ENCODE measurements at regions not wholly inside any gene's neighbourhood (a gene's known extent, or its start where the extent isn't known, plus 50 kb on each side); places are given as distances from the start of the nearest gene placed in this dataset.

DNA sequence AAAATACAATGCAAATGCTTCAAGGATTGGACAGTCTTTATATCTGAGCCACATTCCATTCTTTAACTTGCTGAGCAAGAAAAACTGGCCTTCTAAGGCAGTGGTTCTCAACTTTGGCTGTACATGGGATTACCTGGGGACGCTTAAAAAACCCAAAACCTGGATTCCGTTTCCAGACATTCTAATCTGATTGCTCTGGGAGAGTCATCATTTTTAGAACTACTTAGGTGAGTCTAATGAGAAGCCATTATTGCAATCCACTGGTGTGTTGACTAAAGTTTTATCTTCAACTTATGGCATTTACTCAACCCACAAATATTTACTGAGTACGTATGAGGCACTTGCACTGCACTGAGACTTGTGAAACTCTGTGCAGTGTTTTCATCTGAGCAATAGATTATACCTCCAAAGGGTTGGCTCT, 195.7 kb upstream of the ATP11B start:
- no peak for DNase-seq
- ChIA-PET POLR2A (no interaction called here), CTCF (no interaction called here)
- no peak overlapping the region for H3K4me3 ChIP-seq (ENCODE audit: low read length)
- no peak overlapping the region for H3K27ac ChIP-seq (ENCODE audit: low read depth, low read length)
- H3K9me3 ChIP-seq (ENCODE audit: control insufficient read depth in 2 of 3, low read length in 3 of 3), result no peaks in the 10 kb centered on the region
- H3K4me1 Mint-ChIP-seq, result no peaks in the 10 kb centered on the region
- no peaks in the 10 kb centered on the region for H3K4me1 ChIP-seq (ENCODE audit: control insufficient read depth in 2 of 2, insufficient read depth in 2 of 2, low read length in 2 of 2)
- no peak overlapping the region for H3K27ac Mint-ChIP-seq
- intact Hi-C loops (cut with micrococcal nuclease), result no loop called here
- H3K9me3 Mint-ChIP-seq, result no peaks in the 10 kb centered on the region
- H3K36me3 ChIP-seq (ENCODE audit: control insufficient read depth in 2 of 3, insufficient read depth in 3 of 3, low read length in 3 of 3), result no peaks in the 10 kb centered on the region
- H3K27me3 Mint-ChIP-seq, result peaks cover 0 to 30% (median 8%) of the 10 kb centered on the region in 5 donors
- no peak for ATAC-seq
- no peaks in the 10 kb centered on the region for H3K27me3 ChIP-seq (ENCODE audit: control insufficient read depth in 2 of 2, insufficient read depth in 2 of 2, low read length in 2 of 2)
- H3K36me3 Mint-ChIP-seq, result no peaks in the 10 kb centered on the region
- no peak overlapping the region for H3K4me3 Mint-ChIP-seq

DNA sequence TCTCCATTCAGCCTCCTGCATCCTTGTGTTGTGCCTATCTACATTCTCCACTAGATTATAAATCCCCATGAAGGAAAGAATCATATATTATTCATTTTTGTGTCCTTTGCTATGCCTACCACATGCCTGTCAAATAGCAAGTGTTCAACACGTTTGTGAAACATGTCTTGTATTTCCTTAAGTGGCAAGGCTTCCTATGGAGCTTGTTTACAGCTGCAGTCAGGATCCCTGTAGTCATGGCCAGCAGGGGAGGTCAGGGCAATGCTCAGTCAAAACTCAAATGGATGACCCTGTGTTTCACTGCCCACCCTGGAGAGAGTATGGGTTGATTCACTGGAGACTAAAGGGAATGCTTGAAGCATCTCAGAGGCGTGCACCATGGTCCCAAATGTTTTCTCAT, 191.7 kb upstream of the ATP11B start:
- no peaks in the 10 kb centered on the region for H3K4me1 Mint-ChIP-seq
- no peaks in the 10 kb centered on the region for H3K9me3 Mint-ChIP-seq
- ChIA-PET CTCF (no interaction called here), POLR2A (no interaction called here)
- no peak overlapping the region for H3K4me3 Mint-ChIP-seq
- Histone ChIP-seq H3K36me3 (ENCODE audit: control insufficient read depth in 2 of 3, insufficient read depth in 3 of 3, low read length in 3 of 3) (no peaks in the 10 kb centered on the region), H3K27ac (ENCODE audit: low read depth, low read length) (no peak overlapping the region), H3K4me1 (ENCODE audit: control insufficient read depth in 2 of 2, insufficient read depth in 2 of 2, low read length in 2 of 2) (no peaks in the 10 kb centered on the region), H3K27me3 (ENCODE audit: control insufficient read depth in 2 of 2, insufficient read depth in 2 of 2, low read length in 2 of 2) (no peaks in the 10 kb centered on the region), H3K9me3 (ENCODE audit: control insufficient read depth in 2 of 3, low read length in 3 of 3) (no peaks in the 10 kb centered on the region), H3K4me3 (ENCODE audit: low read length) (no peak overlapping the region)
- H3K27me3 Mint-ChIP-seq, result peaks cover 0 to 27% (median 3%) of the 10 kb centered on the region in 5 donors
- no peak for DNase-seq
- intact Hi-C loops (cut with micrococcal nuclease), result no loop called here
- ATAC-seq, result no peak
- H3K27ac Mint-ChIP-seq, result no peak overlapping the region
- no peaks in the 10 kb centered on the region for H3K36me3 Mint-ChIP-seq

DNA sequence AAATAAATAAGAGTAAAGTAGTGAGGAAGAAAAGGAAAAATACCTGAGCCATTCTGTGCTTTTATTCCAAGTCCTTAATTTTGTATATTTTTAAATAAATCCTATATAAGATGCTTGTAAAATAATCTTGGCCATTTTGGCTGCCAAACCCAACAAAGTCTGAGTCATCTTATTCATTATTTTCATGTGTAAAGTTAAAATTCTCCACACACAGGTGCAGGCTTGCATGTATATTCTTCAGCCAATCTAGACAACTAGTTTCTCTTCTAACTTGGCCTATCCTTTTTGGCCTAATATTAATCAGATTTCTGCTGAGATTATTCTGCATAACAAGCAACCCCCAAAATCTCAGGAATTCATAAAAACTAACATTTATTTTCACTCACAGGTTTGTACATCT, 189.8 kb upstream of the ATP11B start:
- POLR2A ChIA-PET, result no interaction called here
- DNase-seq, result no peak
- Histone ChIP-seq H3K9me3 (ENCODE audit: control insufficient read depth in 2 of 3, low read length in 3 of 3) (no peaks in the 10 kb centered on the region), H3K36me3 (ENCODE audit: control insufficient read depth in 2 of 3, insufficient read depth in 3 of 3, low read length in 3 of 3) (no peaks in the 10 kb centered on the region), H3K27me3 (ENCODE audit: control insufficient read depth in 2 of 2, insufficient read depth in 2 of 2, low read length in 2 of 2) (no peaks in the 10 kb centered on the region), H3K27ac (ENCODE audit: low read depth, low read length) (no peak overlapping the region), H3K4me3 (ENCODE audit: low read length) (no peak overlapping the region), H3K4me1 (ENCODE audit: control insufficient read depth in 2 of 2, insufficient read depth in 2 of 2, low read length in 2 of 2) (no peaks in the 10 kb centered on the region)
- no peaks in the 10 kb centered on the region for H3K9me3 Mint-ChIP-seq
- peaks cover 0 to 37% (median 6%) of the 10 kb centered on the region in 5 donors for H3K27me3 Mint-ChIP-seq
- no peak overlapping the region for H3K4me3 Mint-ChIP-seq
- intact Hi-C loops (cut with micrococcal nuclease), result no loop called here
- ATAC-seq, result no peak
- CTCF ChIA-PET, result no interaction called here
- H3K36me3 Mint-ChIP-seq, result no peaks in the 10 kb centered on the region
- H3K4me1 Mint-ChIP-seq, result no peaks in the 10 kb centered on the region
- H3K27ac Mint-ChIP-seq, result no peak overlapping the region

DNA sequence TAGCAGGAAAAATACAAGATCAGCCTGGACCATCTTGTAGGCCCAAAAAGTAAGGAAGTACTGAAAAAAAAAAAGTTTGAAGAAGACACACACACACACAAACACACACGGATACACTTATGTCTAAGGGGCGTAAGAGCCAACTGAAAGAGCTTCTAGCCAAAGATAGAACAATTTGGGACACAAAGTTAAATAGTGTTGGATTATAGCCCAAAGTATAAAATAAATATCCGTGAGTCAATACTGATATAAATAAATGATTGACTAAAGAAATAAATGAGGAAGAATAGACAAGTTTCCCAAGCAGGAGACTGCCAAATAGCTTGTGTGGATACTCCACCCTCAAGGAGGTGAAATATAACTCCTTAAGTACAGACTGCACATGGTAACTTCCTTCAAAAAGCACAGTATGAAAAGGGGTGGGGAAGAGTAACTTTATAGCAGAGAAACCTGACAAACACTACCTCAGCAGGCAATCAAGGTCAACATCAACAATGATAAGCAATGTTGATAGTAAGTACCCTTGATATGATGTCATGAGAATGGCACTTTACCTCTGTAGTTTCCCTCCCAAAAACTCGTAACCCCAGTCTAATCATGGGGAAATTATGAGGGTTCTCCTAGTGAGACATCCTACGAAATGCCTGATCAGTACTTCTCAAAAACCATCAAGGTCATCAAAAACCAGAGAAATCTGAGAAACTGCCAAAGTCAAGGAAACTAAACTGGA, 187.3 kb upstream of the ATP11B start:
- Histone ChIP-seq H3K36me3 (ENCODE audit: control insufficient read depth in 2 of 3, insufficient read depth in 3 of 3, low read length in 3 of 3) (no peaks in the 10 kb centered on the region), H3K4me3 (ENCODE audit: low read length) (no peak overlapping the region), H3K9me3 (ENCODE audit: control insufficient read depth in 2 of 3, low read length in 3 of 3) (no peaks in the 10 kb centered on the region), H3K27ac (ENCODE audit: low read depth, low read length) (no peak overlapping the region), H3K27me3 (ENCODE audit: control insufficient read depth in 2 of 2, insufficient read depth in 2 of 2, low read length in 2 of 2) (no peaks in the 10 kb centered on the region), H3K4me1 (ENCODE audit: control insufficient read depth in 2 of 2, insufficient read depth in 2 of 2, low read length in 2 of 2) (no peaks in the 10 kb centered on the region)
- Mint-ChIP-seq H3K4me3 (no peak overlapping the region), H3K4me1 (no peaks in the 10 kb centered on the region), H3K27me3 (peaks cover 0 to 38% (median 6%) of the 10 kb centered on the region in 5 donors), H3K27ac (no peak overlapping the region), H3K36me3 (no peaks in the 10 kb centered on the region), H3K9me3 (peaks cover 0 to 2% (median 0%) of the 10 kb centered on the region in 11 donors)
- DNase-seq (no peak), ATAC-seq (no peak)
- intact Hi-C loops (cut with micrococcal nuclease), result no loop called here
- ChIA-PET CTCF (no interaction called here), POLR2A (no interaction called here)

DNA sequence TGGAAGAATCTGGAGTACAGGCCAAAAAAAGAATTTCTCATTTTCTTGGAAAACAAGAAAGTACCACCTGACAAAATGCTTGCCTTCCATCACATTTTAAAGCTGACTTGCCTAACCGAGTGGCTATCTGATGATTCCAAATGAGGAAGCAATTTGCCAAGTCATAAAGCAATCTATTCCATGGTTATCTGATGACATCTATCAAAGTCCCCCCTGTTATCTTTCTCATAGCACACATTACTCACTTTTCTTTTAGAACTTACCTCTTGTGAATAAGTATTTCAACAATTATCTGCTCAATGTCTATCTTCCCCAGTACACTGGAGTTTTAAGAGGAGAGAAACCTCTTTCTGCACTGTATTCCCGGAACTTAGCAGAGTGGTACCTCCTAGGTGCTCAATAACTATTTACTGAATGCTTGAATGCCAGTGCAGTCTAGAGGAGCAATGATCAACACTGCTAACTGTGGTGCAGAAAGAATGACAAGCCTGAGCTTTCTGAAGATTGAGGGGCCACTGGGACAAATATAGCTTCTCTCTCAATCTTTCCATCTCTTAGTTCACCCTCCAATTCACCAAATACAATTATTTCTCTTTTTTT, 186.3 kb upstream of the ATP11B start:
- no peak overlapping the region for H3K4me3 Mint-ChIP-seq
- no peaks in the 10 kb centered on the region for H3K9me3 ChIP-seq (ENCODE audit: control insufficient read depth in 2 of 3, low read length in 3 of 3)

DNA sequence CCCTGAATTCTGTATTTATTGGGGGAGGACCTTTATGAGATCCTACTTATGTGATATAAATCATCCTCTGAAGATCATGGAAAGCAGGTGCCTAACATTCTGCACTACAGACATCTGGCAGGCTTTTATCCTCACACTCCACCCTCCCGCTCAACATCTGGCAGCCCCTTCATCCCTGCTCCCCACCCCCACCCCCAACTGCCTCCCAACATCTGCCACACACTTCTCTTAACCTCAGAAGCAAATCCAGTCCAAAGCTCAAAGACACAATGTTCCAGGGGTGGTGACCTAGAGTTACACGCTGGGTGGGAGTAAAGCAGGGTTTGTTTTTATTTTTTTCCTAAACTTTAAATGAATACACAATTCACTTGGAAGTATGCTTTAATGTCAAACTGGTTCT, 184.5 kb upstream of the ATP11B start:
- H3K4me3 ChIP-seq (ENCODE audit: low read length), result no peak overlapping the region
- H3K27me3 ChIP-seq (ENCODE audit: control insufficient read depth in 2 of 2, insufficient read depth in 2 of 2, low read length in 2 of 2), result peaks cover 0 to 4% of the 10 kb centered on the region in 2 donors
- H3K36me3 Mint-ChIP-seq, result no peaks in the 10 kb centered on the region
- peaks cover 0 to 2% (median 0%) of the 10 kb centered on the region in 11 donors for H3K9me3 Mint-ChIP-seq
- ATAC-seq (no peak), DNase-seq (no peak)
- H3K4me3 Mint-ChIP-seq, result no peak overlapping the region
- no peaks in the 10 kb centered on the region for H3K9me3 ChIP-seq (ENCODE audit: control insufficient read depth in 2 of 3, low read length in 3 of 3)
- H3K4me1 Mint-ChIP-seq, result no peaks in the 10 kb centered on the region
- H3K36me3 ChIP-seq (ENCODE audit: control insufficient read depth in 2 of 3, insufficient read depth in 3 of 3, low read length in 3 of 3), result no peaks in the 10 kb centered on the region
- no peaks in the 10 kb centered on the region for H3K4me1 ChIP-seq (ENCODE audit: control insufficient read depth in 2 of 2, insufficient read depth in 2 of 2, low read length in 2 of 2)
- intact Hi-C loops (cut with micrococcal nuclease), result no loop called here
- no peak overlapping the region for H3K27ac ChIP-seq (ENCODE audit: low read depth, low read length)
- POLR2A ChIA-PET, result interaction anchor here (0.8 kb wide), 1 partner anchor 21 kb away, joined by 4 read pairs; no protein-coding TSS in a partner anchor
- CTCF ChIA-PET, result no interaction called here
- no peak overlapping the region for H3K27ac Mint-ChIP-seq
- H3K27me3 Mint-ChIP-seq, result peaks cover 6 to 33% (median 13%) of the 10 kb centered on the region in 5 donors

More for the DNA sequence above, 186.3 kb upstream of the ATP11B start:
- H3K36me3 Mint-ChIP-seq, result no peaks in the 10 kb centered on the region
- H3K4me1 ChIP-seq (ENCODE audit: control insufficient read depth in 2 of 2, insufficient read depth in 2 of 2, low read length in 2 of 2), result no peaks in the 10 kb centered on the region
- H3K9me3 Mint-ChIP-seq, result peaks cover 0 to 2% (median 0%) of the 10 kb centered on the region in 11 donors
- CTCF ChIA-PET, result no interaction called here
- H3K4me1 Mint-ChIP-seq, result no peaks in the 10 kb centered on the region
- DNase-seq (no peak), ATAC-seq (no peak)
- H3K27ac Mint-ChIP-seq, result no peak overlapping the region
- no peak overlapping the region for H3K27ac ChIP-seq (ENCODE audit: low read depth, low read length)
- POLR2A ChIA-PET, result no interaction called here
- intact Hi-C loops (cut with micrococcal nuclease), result no loop called here
- H3K36me3 ChIP-seq (ENCODE audit: control insufficient read depth in 2 of 3, insufficient read depth in 3 of 3, low read length in 3 of 3), result no peaks in the 10 kb centered on the region
- no peak overlapping the region for H3K4me3 ChIP-seq (ENCODE audit: low read length)
- peaks cover 2 to 42% (median 10%) of the 10 kb centered on the region in 5 donors for H3K27me3 Mint-ChIP-seq
- no peaks in the 10 kb centered on the region for H3K27me3 ChIP-seq (ENCODE audit: control insufficient read depth in 2 of 2, insufficient read depth in 2 of 2, low read length in 2 of 2)

Data from naive thymus-derived CD4-positive, alpha-beta T cell (primary cell).